Activated CD8-positive, alpha-beta T cell treated with anti-CD3 and anti-CD28 coated beads, Interleukin-2, amount 10 ng/mL, durations not matched to agents 7 days and 5 days (primary cell): ENCODE measurements at regions not wholly inside any gene's neighbourhood (a gene's known extent, or its start where the extent isn't known, plus 50 kb on each side); places are given as distances from the start of the nearest gene placed in this dataset.

Experiments
- ATAC-seq: fragments of 150-1000 bp; cut with Tn5 transposase; one replicate; pipeline ENCODE4 v1.10.0; 2021; ENCODE audit warnings: moderate library complexity
- CTCF ChIA-PET: fragments of 350-600 bp; sonication (Branson Sonifier 250); formaldehyde crosslinking; loops from one replicate; lab custom pipeline; 2021; ENCODE audit warnings: antibody characterized with exemption; lab: Charles Lee
- POLR2A ChIA-PET: fragments of 350-600 bp; sonication (Branson Sonifier 250); formaldehyde crosslinking; loops from one replicate; lab custom pipeline; 2021; ENCODE audit warnings: antibody characterized with exemption; lab: Charles Lee
- DNase-seq: peaks from one replicate; pipeline ENCODE4 v3.0.0-alpha.2; 2020
- H3K27ac Mint-ChIP-seq: one replicate; pipeline ENCODE4 v1.8.0; 2021; ENCODE audit warnings: mild to moderate bottlenecking, mixed read lengths
- H3K27me3 Mint-ChIP-seq: one replicate; pipeline ENCODE4 v1.8.0; 2021; ENCODE audit warnings: low read depth, mixed read lengths
- H3K36me3 Mint-ChIP-seq: one replicate; pipeline ENCODE4 v1.8.0; 2021; ENCODE audit warnings: low read depth, mixed read lengths
- H3K4me1 Mint-ChIP-seq: one replicate; pipeline ENCODE4 v1.8.0; 2021; ENCODE audit warnings: low read depth, mixed read lengths
- H3K4me3 Mint-ChIP-seq: one replicate; pipeline ENCODE4 v1.8.0; 2021; ENCODE audit warnings: mild to moderate bottlenecking, mixed read lengths
- H3K9me3 Mint-ChIP-seq: one replicate; pipeline ENCODE4 v1.8.0; 2022; ENCODE audit warnings: mixed read lengths; ENCODE audit not compliant: insufficient read depth

DNA sequence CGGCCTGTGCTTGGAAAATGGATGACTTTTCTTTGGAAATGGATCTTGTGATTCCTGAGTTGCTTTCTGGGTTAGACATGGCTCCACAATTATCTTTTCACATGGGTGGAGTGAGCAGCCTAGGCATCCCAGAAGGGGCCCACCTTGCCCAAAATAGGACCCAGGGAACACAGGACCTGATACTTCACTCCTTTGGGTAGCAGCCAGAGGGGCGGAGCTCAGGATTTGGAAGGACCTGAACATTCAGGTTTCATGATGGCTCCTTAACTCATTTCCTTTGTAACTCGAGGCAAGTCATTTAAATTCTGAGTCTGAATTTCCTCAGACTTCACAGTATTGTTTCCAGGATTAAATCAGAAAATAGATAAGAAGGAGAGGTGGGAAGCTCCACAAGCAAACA lies 178.3 kb upstream of the ZMIZ1 start:
- no peaks in the 10 kb centered on the region for H3K36me3 Mint-ChIP-seq
- peaks cover 7% of the 10 kb centered on the region for H3K4me1 Mint-ChIP-seq
- H3K4me3 Mint-ChIP-seq: no peak overlapping the region
- peaks cover 9% of the 10 kb centered on the region for H3K27me3 Mint-ChIP-seq
- no peak overlapping the region for H3K27ac Mint-ChIP-seq
- DNase-seq (no peak), ATAC-seq (no peak)
- H3K9me3 Mint-ChIP-seq: peaks cover 10% of the 10 kb centered on the region
- ChIA-PET POLR2A (no interaction called here), CTCF (no interaction called here)

- Mint-ChIP-seq H3K4me1 (peaks cover 7% of the 10 kb centered on the region), H3K4me3 (no peak overlapping the region), H3K27ac (no peak overlapping the region), H3K9me3 (no peaks in the 10 kb centered on the region), H3K36me3 (no peaks in the 10 kb centered on the region), H3K27me3 (peaks cover 5% of the 10 kb centered on the region)
- ChIA-PET POLR2A (no interaction called here), CTCF (no interaction called here)
- ATAC-seq (no peak), DNase-seq (no peak)
These were observed 177.0 kb upstream of the ZMIZ1 start for GRCh38 chr10:78891741-78892140.

DNA sequence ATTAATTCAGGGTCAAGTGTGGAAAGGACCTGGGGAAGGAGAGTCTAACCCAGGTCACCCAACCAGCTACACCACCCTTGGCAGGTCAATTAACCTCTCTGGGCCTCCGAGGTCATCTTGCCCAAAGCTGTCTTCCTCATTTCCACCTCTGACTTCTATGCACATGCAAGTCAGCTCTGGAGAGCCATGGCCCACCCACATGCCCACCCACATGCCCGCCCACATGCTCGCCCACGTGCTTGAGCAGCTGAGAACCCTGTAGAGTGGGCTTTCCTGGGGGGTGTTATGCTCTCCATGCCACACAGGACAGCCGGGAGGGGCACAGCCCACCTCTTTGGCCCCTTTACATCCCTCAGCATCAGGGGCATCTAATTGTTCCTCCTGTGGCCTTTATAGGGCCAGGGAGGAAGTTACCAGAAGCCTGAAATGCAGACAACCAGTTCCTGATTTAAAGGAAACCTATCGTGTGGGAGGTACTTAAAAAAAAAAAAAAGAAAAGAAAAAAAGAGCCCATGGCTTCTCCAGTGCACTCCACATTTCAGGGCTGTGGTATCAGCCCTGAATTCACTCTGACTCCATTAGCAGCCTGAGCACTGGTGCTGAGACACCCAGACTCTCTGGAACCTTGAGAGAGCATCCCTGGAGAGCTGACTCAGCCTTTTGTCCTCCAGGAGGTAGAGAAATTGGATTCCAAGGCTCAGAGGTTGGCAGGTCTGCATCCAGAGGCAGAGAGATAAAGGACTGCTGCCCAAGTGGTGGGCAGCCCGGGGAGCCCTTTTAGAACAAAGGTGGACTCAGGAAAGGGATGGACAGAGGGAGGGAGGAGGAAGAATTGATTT lies 176.2 kb upstream of the ZMIZ1 start:
- POLR2A ChIA-PET: no interaction called here
- H3K4me1 Mint-ChIP-seq: peaks cover 7% of the 10 kb centered on the region
- CTCF ChIA-PET: no interaction called here
- ATAC-seq (no peak), DNase-seq (no peak)
- no peak overlapping the region for H3K4me3 Mint-ChIP-seq
- H3K27me3 Mint-ChIP-seq: peaks cover 5% of the 10 kb centered on the region
- H3K9me3 Mint-ChIP-seq: no peaks in the 10 kb centered on the region
- H3K27ac Mint-ChIP-seq: no peak overlapping the region
- H3K36me3 Mint-ChIP-seq: no peaks in the 10 kb centered on the region

DNA sequence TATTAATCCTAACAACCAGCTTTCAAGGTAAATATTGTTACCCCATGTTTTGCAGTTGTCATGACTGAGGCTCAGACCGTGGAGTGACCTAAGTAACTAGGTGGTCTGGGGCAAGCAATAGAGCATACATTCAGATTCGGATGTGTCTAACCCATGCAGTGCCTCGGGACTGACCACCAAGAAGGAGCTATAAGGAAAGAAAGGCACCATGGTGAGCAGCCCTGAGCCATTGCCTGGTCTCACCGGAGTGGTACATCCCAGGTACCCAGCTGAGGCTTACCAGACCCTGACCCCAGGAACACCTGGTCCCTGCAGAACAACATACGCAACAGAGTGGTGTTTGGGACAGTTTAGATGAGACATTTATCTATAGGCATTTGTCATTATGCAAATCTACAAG lies 175.5 kb upstream of the ZMIZ1 start:
- ATAC-seq (no peak), DNase-seq (no peak)
- Mint-ChIP-seq H3K27me3 (peaks cover 5% of the 10 kb centered on the region), H3K27ac (no peak overlapping the region), H3K36me3 (no peaks in the 10 kb centered on the region), H3K4me1 (peaks cover 7% of the 10 kb centered on the region), H3K4me3 (no peak overlapping the region), H3K9me3 (no peaks in the 10 kb centered on the region)
- CTCF ChIA-PET: interaction anchor here (2.0 kb wide), 1 partner anchor 302 kb away, joined by 6 read pairs; no protein-coding TSS in a partner anchor
- POLR2A ChIA-PET: interaction anchor here (1.1 kb wide), 1 partner anchor 9 kb away, joined by 3 read pairs; no protein-coding TSS in a partner anchor

DNA sequence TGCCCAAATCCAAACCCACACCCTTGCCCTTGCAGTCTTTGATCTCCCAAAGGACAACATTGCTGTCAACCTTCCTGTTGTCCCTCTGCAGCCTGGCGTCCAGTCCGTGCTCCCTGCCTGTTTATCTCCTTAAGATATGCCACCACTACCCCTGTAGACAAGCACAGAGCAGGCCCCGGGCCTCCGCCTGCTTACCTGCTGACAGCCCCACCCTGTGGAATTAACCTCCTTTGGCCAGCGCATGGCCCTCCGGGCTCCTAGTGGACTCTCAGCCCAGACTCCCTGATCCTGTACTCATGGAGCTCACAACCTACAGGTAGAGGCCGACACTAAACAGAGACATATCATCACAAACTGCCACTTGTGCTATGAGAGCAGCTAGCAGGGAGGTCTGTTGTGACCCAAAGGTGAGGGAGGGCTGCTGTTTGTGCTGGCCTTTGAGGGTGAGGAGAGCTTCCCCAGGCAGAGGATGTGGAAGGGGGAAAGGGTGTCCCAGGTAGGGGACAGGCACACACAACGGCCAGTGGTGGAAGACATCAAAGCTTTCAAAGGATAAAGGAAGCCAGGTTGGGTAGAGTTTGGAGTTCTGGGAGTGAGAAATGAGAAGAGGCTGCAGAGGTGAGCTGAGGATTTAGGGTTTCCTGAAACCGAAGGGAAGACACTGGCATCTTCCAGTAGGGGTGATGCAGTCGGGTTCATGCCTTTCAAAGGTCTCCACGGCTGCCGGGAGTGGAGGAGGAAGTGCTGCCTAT lies 174.5 kb upstream of the ZMIZ1 start:
- Mint-ChIP-seq H3K4me1 (peaks cover 7% of the 10 kb centered on the region), H3K27me3 (peaks cover 4% of the 10 kb centered on the region), H3K4me3 (no peak overlapping the region), H3K9me3 (no peaks in the 10 kb centered on the region), H3K27ac (no peak overlapping the region), H3K36me3 (no peaks in the 10 kb centered on the region)
- ChIA-PET POLR2A (interaction anchor here (1.1 kb wide), 1 partner anchor 10 kb away, joined by 3 read pairs; no protein-coding TSS in a partner anchor), CTCF (interaction anchor here (2.0 kb wide), 1 partner anchor 301 kb away, joined by 6 read pairs; no protein-coding TSS in a partner anchor)
- DNase-seq: no peak
- no peak for ATAC-seq

GRCh38 chr10:78894841-78895195 lies 173.9 kb upstream of the ZMIZ1 start:
- no peak for DNase-seq
- Mint-ChIP-seq H3K36me3 (no peaks in the 10 kb centered on the region), H3K27me3 (peaks cover 2% of the 10 kb centered on the region), H3K27ac (no peak overlapping the region), H3K9me3 (no peaks in the 10 kb centered on the region), H3K4me3 (no peak overlapping the region), H3K4me1 (peaks cover 7% of the 10 kb centered on the region)
- no peak for ATAC-seq
- CTCF ChIA-PET: interaction anchor here (2.0 kb wide), 1 partner anchor 301 kb away, joined by 6 read pairs; no protein-coding TSS in a partner anchor
- POLR2A ChIA-PET: no interaction called here

- ChIA-PET CTCF (no interaction called here), POLR2A (no interaction called here)
- Mint-ChIP-seq H3K9me3 (no peaks in the 10 kb centered on the region), H3K4me1 (peaks cover 7% of the 10 kb centered on the region), H3K36me3 (no peaks in the 10 kb centered on the region), H3K27me3 (peaks cover 2% of the 10 kb centered on the region), H3K4me3 (no peak overlapping the region), H3K27ac (no peak overlapping the region)
- no peak for DNase-seq
- ATAC-seq: no peak
These were observed 173.3 kb upstream of the ZMIZ1 start for GRCh38 chr10:78895469-78895868.

DNA sequence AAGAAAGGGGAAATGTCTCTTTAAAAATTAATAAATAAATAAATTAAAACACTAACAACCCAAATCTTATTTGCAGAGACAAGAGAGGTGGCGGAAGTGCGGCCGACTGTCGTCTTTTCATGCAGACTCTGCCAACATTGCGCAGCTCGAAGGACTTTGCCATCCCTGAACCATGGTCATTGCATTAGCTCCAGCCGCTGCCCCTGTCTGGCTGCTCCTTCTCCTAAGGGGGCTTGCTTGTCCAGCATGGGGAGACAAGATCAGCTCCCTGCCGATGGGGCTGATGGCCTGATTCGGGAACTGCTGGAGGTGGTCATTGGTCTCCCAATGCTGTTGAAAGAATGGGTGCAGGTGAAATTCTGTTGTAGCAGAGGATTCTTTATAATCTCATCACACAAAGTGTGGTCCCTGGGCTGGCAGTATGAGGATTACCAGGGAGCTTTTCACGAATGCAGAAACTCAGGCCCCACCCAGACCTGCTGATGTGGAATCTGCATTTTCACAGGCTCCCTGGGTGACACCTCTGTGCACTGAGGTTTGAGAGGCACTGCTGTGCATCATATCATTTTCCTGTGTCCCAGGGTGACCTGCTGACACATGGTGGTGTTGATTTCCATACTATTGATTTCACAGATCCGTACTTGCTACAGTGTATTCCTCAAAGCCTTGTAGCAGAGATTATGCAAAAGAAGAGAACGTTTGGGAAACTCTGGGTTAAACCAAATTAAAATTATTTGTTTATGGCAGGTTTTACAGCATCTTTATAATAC lies 172.4 kb upstream of the ZMIZ1 start:
- ChIA-PET CTCF (no interaction called here), POLR2A (no interaction called here)
- H3K36me3 Mint-ChIP-seq: no peaks in the 10 kb centered on the region
- no peaks in the 10 kb centered on the region for H3K27me3 Mint-ChIP-seq
- no peak overlapping the region for H3K4me3 Mint-ChIP-seq
- no peaks in the 10 kb centered on the region for H3K9me3 Mint-ChIP-seq
- ATAC-seq (no peak), DNase-seq (no peak)
- H3K4me1 Mint-ChIP-seq: peaks cover 7% of the 10 kb centered on the region
- H3K27ac Mint-ChIP-seq: no peak overlapping the region

GRCh38 chr10:78898341-78899097 lies 170.2 kb upstream of the ZMIZ1 start:
- no peak overlapping the region for H3K4me3 Mint-ChIP-seq
- H3K4me1 Mint-ChIP-seq: no peaks in the 10 kb centered on the region
- H3K27ac Mint-ChIP-seq: no peak overlapping the region
- H3K27me3 Mint-ChIP-seq: no peaks in the 10 kb centered on the region
- ChIA-PET POLR2A (no interaction called here), CTCF (no interaction called here)
- DNase-seq: no peak
- ATAC-seq: no peak
- H3K9me3 Mint-ChIP-seq: no peaks in the 10 kb centered on the region
- no peaks in the 10 kb centered on the region for H3K36me3 Mint-ChIP-seq

GRCh38 chr10:78899098-78899754 lies 169.5 kb upstream of the ZMIZ1 start:
- H3K27ac Mint-ChIP-seq: no peak overlapping the region
- H3K9me3 Mint-ChIP-seq: no peaks in the 10 kb centered on the region

More at GRCh38 chr10:78899098-78899754, 169.5 kb upstream of the ZMIZ1 start:
- ChIA-PET POLR2A (no interaction called here), CTCF (no interaction called here)
- Mint-ChIP-seq H3K36me3 (no peaks in the 10 kb centered on the region), H3K4me1 (no peaks in the 10 kb centered on the region), H3K4me3 (no peak overlapping the region), H3K27me3 (no peaks in the 10 kb centered on the region)
- no peak for ATAC-seq
- no peak for DNase-seq
